ENCODE measurements at regions not wholly inside any gene's neighbourhood (a gene's known extent, or its start where the extent isn't known, plus 50 kb on each side); places are given as distances from the start of the nearest gene placed in this dataset.
A peak's percentile ranks its signal among the peaks of the same experiment; 100 is the strongest.
"Not testable (repeated sequence)": the region's sequence is repeated elsewhere in the genome, so short reads cannot be mapped to it uniquely, and the experiment has no call there.

DNA sequence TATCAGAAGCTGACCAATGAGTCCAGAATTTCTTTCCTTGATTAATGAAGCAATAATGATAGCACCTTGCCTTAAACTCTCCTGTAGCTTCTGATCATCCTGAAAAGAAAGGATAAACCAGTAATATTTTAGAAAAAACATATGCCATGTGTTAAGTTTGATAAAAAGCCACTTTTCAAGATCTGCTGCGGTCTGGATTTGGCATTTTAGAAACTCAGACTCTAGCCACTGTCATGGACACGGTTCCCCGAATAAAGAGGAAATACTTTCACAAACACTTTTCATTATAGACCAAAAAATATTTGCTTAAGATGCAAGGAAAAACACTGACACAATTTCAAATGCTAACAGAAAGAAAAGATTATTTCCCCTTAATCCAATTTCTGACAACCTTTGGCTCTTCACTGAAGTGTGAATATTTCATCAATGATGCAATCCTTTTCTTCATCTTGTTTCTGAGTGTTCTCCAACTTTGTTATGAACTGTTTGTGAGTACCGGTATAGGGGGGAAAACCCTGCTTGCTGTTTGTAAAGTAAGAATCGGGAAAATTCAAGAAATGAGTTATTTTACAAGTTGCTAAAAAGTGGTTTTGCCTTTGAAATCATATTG, 329.5 kb downstream of the CRPPA start:
- DNase-seq (ENCODE audit: low read depth, low spot score) = no peak

DNA sequence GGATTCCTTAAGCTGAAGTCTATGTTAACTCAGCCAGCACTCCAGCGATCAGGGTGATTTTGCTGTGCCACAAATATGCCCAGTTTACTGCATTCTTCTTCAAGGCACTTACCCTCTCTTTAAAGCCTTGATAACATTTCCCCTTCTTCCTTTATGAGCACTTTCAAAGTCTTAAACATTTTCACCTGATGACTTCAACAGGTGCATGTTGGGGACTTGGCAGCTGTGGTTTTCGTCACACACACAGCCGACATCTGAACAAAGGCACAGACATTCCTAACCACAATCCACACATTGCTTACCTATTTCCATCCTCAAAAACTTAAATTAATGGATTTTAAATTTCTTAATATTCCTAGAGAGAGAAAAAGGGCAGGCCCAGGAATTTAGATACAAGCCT, 331.5 kb downstream of the CRPPA start:
- DNase-seq (ENCODE audit: low read depth, low spot score) = no peak

DNA sequence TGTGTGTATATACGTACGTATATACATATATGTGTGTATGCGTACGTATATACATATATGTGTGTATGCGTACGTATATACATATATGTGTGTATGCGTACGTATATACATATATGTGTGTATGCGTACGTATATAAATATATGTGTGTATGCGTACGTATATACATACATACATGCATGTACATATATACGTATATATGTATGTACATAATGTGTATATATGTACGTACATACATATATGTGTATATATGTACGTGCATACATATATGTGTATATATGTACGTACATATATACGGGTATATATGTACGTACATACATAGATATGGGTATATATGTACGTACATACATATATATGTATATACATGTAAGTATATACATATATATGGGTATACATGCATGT, 332.1 kb downstream of the CRPPA start:
- DNase-seq (ENCODE audit: low read depth, low spot score) = no peak

DNA sequence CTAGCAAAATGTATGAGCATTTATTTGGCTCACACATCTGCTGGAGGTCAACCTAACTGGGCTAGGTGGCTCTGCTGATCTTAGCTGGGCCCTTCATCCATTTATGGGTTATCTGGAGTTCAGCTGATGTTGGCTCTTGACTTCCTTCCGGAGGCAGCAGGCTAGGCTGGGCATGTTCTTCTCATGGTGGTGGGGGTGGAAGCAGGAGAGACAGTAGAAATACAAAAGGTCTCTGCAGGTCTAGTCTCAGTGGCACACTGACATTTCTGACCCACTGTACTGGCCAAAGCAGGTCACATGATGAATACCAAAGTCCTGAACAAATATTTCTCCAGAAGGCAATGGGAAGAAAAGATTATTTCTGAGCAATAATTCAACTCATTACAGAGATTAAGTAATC, 334.6 kb downstream of the CRPPA start:
- no peak for DNase-seq (ENCODE audit: low read depth, low spot score)

DNA sequence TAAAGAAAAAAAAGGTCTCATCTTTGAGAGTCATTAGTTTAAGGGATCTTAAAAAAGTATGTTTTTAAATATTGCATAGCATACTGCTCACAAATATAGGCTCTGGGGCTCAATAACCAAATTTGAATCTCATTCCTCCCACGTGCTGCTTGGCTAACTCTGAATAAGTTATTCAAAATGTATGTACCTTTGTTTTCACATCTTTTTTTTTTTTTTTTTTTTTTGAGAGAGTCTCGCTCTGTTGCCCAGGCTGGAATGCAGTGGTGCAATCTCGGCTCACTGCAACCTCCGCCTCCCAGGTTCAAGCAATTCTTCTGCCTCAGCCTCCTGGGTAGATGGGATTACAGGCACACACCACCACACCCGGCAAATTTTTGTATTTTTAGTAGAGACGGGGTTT, 335.6 kb downstream of the CRPPA start:
- DNase-seq (ENCODE audit: low read depth, low spot score) = not testable (repeated sequence)

DNA sequence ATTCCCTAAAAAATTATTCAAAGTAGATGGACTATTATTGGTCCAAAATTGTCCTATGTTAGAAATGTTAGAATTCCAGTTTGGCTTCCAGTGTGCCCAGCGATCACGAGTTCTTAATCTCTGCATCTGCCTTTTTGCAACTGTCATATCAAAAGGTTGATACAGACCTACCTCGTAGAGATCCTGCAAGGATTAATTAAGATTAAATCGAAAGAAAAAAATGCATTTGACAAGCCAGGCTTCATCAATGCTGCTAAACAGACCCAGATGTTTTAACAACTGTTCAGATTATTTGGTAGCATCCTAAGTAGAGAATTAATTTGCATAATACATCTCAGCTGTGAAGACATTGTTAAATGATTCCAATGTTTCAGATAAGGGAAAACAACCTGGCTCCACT, 336.5 kb downstream of the CRPPA start:
- DNase-seq (ENCODE audit: low read depth, low spot score) = no peak

DNA sequence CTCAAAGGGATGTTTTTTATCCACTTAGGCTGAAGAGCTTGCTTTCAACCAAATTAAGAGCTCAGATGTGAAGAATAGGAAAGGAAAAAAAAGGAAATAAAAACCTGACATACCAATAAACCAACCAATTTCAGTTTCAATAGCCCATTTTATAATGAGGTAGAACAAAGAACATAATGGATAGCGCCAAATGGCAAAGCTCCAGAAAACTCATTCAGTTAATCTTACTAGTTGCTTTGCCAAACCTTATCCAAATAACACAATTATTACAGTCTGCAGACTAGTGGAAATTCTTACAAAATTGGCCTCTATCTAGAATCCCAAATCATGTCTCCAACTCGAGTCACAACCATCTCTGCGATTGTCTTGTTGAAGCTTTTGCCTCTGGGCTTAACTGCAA, 337.0 kb downstream of the CRPPA start:
- DNase-seq (ENCODE audit: low read depth, low spot score) = no peak

DNA sequence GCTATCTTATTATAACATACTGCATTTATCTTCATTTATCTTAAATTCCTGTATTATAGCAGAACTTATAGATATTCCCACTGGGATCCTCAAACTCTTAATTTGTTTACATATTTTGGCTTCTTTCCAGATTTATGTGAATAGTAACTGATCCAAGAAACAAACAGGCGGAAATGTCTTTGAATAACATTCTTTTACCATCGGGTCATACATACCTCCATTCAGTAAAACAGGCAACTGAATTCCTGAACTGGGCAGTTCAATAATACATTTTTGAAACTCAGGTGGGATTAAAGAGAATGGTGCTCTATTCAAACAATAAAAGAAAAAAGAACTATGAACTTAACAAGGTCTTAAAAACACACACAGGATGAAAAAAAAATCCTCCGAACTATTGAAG, 337.4 kb downstream of the CRPPA start:
- DNase-seq (ENCODE audit: low read depth, low spot score) = no peak

DNA sequence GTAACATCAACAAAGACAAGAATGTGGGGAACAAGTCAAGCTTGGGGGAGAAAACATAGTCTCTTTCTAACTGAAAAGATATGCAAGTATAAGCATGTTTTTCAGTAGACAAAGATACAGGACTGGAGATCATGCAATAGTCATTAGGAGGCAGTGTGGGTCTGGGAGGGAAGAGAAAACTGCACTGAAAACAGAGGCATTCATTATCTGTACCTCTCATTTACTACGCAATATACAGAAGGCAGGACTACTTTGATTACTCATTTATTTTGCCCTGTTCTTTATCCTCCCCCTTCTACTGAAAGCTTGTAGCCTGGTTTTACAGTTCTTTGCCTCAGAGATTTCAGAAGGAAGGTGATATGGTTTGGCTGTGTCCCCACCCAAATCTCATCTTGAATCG, 341.2 kb downstream of the CRPPA start:
- no peak for DNase-seq (ENCODE audit: low read depth, low spot score)

DNA sequence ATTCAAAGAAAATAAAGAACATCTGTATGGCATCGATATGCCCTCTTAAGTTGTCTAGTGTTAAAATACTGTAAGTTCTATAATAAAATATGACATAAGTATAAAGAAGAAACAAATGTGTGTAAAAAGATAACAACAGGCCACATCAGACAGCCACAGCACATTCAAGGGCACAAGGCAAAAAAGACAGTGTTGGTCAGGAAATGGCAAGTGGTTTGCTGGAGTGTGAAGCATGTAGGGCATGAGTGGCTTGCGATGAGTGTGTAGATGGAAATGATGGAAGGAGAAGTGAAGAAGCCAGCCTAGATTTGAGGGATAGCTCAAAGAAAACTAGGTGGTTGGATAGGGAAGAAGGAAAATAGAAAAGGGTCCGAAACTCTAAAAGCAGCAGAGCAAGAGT, 341.6 kb downstream of the CRPPA start:
- no peak for DNase-seq (ENCODE audit: low read depth, low spot score)

DNA sequence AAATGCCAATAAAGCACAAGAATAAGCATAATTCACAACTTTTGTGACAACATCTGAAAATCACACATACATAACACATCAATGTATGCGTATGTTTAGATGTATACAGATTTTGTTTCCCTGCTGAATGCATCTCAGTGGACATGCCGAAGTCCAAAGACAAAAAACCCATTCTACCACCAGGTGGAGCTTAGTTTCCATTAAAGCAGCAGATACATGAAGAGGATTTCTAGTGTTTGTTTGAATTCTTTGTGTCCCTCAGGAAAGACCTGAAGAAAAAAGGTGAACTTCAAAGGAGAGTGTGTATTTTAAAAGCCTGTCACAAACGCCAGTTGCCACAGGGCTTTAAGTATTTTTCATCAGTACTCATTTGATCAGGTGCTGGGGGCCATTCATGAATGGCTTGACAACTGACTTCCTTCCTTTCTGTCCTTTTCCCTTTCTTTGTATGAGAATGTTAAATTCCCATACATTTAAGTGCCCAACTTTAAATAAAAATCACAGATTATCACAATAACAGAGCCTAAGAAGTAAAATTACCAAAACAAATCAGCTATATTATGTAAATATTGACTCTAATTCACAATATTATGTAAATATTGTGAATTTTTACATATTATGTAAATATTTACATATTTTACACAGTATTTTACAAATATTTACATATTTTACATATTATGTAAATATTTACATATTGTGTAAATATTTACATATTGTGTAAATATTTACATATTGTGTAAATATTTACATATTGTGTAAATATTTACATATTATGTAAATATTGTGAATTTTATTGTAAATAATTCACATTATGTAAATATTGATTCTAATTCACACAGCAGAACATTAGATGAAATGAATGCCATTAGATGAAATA, 343.0 kb downstream of the CRPPA start:
- DNase-seq (ENCODE audit: low read depth, low spot score) = no peak

DNA sequence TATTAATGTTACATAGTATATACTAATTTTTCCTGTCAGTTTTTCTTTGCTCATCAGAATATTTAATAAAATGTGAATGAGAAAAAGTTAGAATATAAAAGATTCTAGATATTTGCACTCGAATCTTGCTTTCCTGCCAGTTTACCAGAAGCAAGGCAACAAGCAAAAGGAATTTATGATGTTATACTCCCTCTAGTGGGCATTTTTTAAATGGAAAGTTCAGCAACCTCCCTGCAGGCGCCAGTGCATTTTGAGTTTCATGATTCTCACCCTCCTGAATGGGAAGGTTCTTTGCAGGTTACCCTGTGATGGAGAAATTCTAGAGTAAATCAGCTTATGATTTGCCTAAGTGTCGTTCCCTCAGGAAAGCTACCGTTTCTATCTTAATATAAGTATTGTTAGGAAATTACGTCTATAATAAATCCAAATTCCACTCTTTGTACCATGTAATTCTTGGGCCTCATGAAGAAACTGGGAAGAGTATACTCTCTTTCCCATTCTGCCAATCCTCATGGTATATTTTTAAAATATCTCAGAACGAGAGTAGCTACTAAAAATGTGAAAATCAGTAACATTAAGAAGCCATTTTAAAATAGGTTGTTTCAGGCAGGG, 350.0 kb downstream of the CRPPA start:
- no peak for DNase-seq (ENCODE audit: low read depth, low spot score)

DNA sequence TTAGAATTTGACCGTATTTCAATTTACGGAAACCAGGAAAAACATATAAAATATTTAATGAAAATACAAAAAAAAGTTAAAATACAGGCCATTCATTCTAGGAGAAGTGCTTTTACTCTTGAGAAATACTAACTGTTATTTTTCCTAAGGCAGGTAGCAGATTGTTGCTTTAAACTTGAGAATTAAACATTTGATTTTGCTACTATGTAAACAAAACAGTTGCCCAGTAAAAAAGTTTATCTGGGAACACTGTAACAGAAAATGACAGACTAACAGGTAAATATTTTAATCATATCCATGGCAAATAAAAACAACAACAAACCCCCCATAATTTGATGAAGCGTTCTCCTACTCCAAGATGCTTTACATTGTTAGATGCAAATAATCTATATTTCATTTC, 350.5 kb downstream of the CRPPA start:
- DNase-seq (ENCODE audit: low read depth, low spot score) = no peak

DNA sequence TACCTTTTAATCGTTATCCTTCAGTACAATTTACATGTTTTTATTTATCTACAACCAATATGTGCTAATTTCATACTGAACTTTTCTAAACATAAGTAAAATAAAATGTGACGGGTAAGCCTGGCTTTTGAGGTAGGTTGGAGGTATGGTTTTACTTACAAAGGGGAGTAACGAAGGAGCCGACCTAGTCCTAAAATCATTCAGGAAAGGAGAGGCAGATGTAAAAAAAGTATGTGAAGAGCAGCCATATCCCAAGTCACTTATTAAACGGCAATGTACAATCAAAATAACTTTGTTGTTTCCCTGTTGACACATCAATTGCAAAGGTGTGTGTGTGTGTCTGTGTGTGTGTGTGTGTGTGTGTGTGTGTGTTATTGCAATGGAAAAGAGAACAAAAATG, 351.3 kb downstream of the CRPPA start:
- DNase-seq (ENCODE audit: low read depth, low spot score) = no peak

DNA sequence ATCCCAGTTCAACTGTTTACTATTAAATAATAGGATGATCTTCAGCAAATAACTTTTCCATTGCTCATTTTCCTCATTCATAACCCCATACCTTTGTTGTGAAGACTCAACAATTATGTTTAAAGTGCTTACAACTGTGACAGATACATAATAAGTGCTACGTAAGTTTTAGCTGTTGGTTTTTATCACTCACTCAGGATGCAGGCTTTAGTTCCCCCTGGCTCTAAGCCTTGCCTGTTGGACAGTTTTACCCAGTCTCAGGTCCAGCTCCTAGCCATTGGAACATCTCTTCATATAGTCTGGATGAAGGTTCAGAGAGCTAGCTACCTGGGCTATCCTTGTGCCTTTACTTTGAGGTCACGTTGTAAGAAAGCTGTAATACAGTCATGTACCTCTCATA, 353.2 kb downstream of the CRPPA start:
- DNase-seq (ENCODE audit: low read depth, low spot score) = no peak

DNA sequence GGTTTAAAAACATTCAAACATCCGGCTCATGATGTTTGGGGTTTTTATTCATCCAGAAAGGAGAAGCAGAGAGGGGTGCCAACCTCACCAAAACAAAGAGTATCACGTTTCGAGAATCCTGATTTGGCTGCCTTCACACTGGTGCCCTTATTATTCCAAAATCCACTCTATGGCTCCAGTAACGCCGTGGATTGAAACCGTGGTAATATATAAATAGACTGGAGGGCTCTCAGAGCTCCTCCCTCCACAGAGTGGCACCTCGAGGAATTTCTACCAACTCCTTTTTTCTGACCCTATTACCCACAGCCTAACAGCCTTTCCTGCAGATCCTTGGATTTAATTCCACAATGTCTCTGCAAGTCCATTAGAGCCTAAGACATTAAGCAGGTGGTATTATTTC, 353.6 kb downstream of the CRPPA start:
- DNase-seq (ENCODE audit: low read depth, low spot score) = no peak

DNA sequence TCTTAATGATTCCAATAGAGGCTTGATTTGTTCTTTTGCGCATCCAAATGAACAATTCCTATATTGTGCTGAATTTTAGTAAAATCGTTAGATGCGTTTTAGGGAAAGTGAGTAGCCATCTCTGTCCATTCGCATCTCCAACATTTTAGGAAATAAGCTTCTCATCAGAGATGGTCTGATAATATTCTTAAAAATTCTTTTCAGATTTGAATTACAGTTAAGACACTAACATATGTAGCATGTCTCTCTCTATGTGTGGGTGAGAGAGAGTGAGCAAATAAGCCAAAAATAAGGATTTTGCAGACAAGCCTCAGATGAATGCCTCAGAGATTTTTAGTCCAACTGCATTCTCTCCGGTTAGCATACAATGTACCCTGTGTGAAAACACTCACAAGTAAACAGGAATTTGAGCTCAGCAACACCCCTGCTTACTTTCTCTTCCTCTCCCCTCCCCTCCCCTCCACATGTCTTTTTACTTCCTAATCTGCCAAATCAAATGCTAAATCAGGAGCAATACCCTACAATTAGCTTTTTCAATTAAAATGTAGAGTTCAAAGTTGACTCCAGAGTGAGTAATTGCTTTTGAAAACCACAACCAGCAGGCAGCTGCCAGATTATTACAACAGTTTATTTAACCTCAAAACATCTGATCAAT, 354.4 kb downstream of the CRPPA start:
- DNase-seq (ENCODE audit: low read depth, low spot score) = no peak

DNA sequence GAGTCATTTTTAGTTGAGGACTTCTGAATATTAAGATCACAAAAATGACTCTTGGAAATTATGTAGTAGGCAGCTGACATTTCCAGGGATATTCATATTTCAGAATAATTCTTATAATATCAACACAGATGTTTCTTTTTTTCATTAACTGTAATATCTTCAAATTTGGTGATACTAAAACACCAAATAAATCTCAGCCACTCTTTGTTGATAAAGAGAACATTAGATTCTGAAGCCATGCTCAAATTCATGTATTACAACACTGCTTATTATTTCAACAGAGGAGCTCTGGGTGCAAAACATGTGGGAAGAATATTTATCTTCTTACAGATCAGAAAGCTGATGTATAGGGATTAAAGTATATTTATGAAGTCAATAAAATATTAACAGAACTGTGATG, 355.4 kb downstream of the CRPPA start:
- no peak for DNase-seq (ENCODE audit: low read depth, low spot score)

DNA sequence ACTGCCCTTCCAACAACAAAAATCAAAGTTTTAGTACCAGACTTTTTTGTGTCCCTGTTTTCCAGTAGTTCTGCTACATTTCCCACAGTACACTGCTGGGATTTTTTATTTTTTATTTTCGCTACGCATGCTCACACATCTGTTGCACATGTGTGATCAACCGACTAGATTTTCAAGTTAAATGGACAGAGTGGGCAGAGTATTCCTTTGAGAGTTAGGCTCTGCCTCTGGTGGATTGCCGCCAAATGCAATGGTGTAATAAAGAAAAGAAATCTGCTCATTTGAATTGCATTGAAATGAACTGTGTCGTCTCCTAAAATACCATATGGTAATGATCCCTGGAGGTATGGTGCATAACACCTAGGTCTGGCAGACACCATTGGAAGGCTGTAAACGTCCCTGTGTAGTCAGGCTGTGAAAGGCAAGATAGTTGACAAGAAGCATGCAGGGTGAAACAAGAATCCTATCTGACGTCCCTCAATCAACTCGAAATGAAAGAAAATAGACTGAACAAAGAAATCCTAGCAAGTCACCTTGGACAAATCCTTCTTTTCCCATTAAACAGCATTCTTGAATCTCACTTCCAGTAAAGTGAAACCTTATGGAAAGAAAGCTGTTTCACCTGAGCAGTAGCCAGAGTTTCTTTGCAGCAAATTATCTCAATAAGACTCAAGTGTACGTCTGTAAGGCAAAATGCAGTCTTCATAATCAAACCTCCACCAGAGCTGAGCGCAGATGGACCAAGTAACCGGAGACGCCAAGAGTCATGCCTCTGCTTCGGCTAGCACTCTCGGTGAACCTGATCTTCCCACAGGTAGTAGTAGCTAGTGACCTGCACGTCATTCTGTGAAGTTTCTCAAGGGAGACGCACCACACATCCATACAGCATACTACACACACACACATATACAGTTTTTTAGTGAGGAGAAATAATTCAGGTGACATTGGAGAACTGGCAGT, 357.3 kb downstream of the CRPPA start:
- DNase-seq (ENCODE audit: low read depth, low spot score) = no peak

DNA sequence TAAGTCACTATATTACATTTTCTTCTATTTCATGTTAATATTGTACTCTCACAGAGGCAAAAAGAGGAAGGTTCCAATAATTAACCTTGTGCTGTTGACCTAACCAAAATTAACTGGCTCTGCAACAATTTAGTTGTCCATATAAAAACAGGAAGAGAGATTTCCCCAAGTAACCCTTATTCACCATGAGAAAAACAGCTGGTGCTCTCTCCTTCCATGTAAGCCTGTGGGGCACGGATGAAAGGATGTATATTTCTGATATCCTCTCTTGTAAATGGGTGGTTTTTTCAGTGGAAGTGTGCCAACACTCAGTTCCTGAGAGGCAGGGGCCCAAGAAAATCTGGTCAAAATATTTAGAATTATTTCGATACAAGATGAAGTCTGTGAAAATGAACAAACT, 358.1 kb downstream of the CRPPA start:
- no peak for DNase-seq (ENCODE audit: low read depth, low spot score)

DNA sequence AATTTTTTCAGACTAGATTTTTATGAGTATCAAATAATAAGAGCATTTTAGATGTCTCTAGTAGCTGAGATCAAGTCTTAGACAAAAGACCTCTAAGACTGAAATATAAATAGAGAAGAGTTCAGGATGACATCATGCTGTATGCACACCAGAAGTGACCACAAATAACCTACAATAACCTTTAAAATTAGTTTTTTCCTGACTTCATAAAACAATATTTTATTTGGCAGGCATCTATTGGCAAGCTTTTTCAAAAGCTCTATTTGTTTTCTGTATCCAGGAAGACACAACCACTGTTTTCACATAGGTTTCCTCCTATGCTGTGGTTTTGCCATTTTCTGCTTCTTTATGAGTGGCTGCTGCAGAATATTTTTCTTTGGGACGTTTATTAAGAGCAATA, 359.1 kb downstream of the CRPPA start:
- DNase-seq (ENCODE audit: low read depth, low spot score) = peak; percentile 81
